ENCODE measurements at regions not wholly inside any gene's neighbourhood (a gene's known extent, or its start where the extent isn't known, plus 50 kb on each side); places are given as distances from the start of the nearest gene placed in this dataset.

- no peak for TF ChIP-seq CTCF (IDR thresholded peaks at IDR 0.05)
- TF ChIP-seq POLR2A (IDR thresholded peaks at IDR 0.05): no peak
These were observed 77.6 kb upstream of the SNRPN start for GRCh38 chr15:24877174-24877573.

Measured in body of pancreas (tissue), 4 donors.